Thoracic aorta (tissue), 2 donors: ENCODE measurements at regions not wholly inside any gene's neighbourhood (a gene's known extent, or its start where the extent isn't known, plus 50 kb on each side); places are given as distances from the start of the nearest gene placed in this dataset.

Experiments
- ATAC-seq: fragments of 150-250 bp; one replicate; pipeline ENCODE4 v1.8.0; 2017; ENCODE audit warnings: low read depth; ENCODE audit not compliant: insufficient number of reproducible peaks, low FRiP score
- DNase-seq: peaks from one replicate; pipeline ENCODE4 v3.0.0-alpha.2; 2020; ENCODE audit warnings: low spot score
- H3K27ac ChIP-seq, 2 donors: fragments of 200-600 bp; sonication (generic); 1 replicate in 1 of 2; 2 replicates in 1 of 2; pipeline ENCODE4 v1.5.1; 2016; ENCODE audit warnings: mild to moderate bottlenecking in 2 of 2, moderate library complexity in 2 of 2
- H3K27me3 ChIP-seq: fragments of 200-600 bp; sonication (generic); replicated peaks from 2 replicates; pipeline ENCODE4 v1.6.0; 2016; ENCODE audit warnings: mild to moderate bottlenecking; ENCODE audit not compliant: insufficient read depth
- H3K36me3 ChIP-seq: fragments of 200-600 bp; sonication (generic); one replicate; pipeline ENCODE4 v1.5.1; 2016
- H3K4me1 ChIP-seq, 2 donors: fragments of 200-600 bp; sonication (generic); 1 replicate in 1 of 2; 2 replicates in 1 of 2; pipeline versions ENCODE4 v1.5.1 to v1.6.0; 2016; ENCODE audit warnings: low read depth in 2 of 2, mild to moderate bottlenecking in 1 of 2; ENCODE audit not compliant: control insufficient read depth in 1 of 2
- H3K4me3 ChIP-seq: fragments of 200-600 bp; sonication (generic); 2 replicates; pipeline ENCODE4 v1.5.1; 2016; ENCODE audit warnings: mild to moderate bottlenecking
- H3K9me3 ChIP-seq: fragments of 200-600 bp; sonication (generic); 2 replicates; pipeline ENCODE4 v1.5.1; 2016
- TF ChIP-seq, protein P1 (sequence below): fragments of 200-600 bp; sonication (generic); IDR thresholded peaks from one replicate; pipeline ENCODE4 v1.5.1; 2019; ENCODE audit warnings: antibody characterized with exemption

DNA sequence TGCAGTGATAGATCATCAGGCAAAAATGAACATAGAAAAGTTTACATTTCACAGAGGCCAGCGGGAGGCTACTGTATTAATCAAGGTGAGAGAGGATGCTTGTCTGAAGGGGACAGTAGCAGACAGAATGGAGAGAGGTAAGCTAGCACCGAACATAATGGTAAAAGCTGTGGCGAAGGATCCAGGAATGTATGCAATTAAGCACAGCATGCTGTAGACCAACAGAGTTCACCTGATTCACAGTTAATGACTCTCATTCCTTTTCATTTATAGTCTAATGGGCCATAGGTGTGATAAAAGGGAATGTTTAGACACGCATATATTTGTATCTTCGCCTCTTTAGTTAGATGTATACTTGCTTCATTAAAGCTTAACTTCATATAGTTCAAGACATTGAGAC is 150.9 kb upstream of the MBL2 start:
- Histone ChIP-seq H3K27ac (no peak overlapping the region), H3K36me3 (no peaks in the 10 kb centered on the region), H3K4me1 (no peaks in the 10 kb centered on the region), H3K9me3 (no peaks in the 10 kb centered on the region), H3K4me3 (no peak overlapping the region), H3K27me3 (no peaks in the 10 kb centered on the region)
- no peak for ATAC-seq
- TF ChIP-seq, protein P1, sequence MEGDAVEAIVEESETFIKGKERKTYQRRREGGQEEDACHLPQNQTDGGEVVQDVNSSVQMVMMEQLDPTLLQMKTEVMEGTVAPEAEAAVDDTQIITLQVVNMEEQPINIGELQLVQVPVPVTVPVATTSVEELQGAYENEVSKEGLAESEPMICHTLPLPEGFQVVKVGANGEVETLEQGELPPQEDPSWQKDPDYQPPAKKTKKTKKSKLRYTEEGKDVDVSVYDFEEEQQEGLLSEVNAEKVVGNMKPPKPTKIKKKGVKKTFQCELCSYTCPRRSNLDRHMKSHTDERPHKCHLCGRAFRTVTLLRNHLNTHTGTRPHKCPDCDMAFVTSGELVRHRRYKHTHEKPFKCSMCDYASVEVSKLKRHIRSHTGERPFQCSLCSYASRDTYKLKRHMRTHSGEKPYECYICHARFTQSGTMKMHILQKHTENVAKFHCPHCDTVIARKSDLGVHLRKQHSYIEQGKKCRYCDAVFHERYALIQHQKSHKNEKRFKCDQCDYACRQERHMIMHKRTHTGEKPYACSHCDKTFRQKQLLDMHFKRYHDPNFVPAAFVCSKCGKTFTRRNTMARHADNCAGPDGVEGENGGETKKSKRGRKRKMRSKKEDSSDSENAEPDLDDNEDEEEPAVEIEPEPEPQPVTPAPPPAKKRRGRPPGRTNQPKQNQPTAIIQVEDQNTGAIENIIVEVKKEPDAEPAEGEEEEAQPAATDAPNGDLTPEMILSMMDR, result no peak
- no peak for DNase-seq

DNA sequence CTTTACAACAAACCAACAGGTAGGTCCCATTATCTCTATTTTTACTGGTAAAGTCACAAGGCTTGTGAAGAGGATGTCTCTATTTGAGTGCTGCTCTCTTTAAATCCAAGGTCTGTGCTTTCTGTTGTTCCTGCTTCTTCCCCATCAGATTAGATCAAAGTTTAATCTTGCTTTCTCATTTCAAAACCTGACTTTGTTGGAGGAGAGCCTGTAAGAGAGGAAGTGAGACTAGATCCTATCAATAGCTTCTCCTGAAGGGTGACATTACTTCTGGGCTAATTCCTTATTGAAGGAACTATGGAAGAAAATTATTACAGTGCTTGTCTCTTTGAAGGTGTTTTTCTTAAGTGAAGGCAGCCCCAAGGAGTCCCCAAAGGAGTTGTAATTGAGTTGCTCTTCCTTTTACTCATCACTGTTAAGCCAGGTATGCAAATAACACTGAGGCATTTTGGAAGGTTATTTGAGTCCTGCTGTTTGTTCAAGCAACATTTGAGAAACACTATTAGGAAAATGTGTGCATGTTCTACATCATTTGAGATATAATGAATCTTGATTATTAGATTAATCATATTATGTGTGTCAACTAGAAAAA is 146.2 kb upstream of the MBL2 start:
- Histone ChIP-seq H3K4me3 (no peak overlapping the region), H3K4me1 (no peaks in the 10 kb centered on the region), H3K9me3 (no peaks in the 10 kb centered on the region), H3K27me3 (no peaks in the 10 kb centered on the region), H3K27ac (no peak overlapping the region), H3K36me3 (no peaks in the 10 kb centered on the region)
- no peak for ATAC-seq
- TF ChIP-seq, protein P1, result no peak
- no peak for DNase-seq

DNA sequence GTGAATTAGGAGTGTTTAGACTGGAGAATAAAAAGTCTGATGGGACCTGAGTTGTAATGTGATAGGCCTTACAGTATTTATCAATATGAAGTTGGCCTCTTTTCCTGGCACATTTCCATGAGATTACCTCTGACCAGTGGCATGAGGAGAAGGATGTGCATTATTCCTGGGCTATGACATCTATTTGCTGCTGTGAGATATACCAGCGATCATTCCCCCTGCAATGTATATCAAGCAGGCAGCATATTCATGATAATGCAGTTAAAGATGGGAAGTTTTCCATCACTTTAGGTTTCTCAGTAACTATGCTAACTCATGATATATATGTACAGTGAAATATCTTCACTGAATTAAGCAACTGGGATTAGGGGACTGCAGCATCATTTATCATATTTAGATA is 142.8 kb upstream of the MBL2 start:
- Histone ChIP-seq H3K27ac (no peak overlapping the region), H3K4me3 (no peak overlapping the region), H3K4me1 (no peaks in the 10 kb centered on the region), H3K27me3 (no peaks in the 10 kb centered on the region), H3K9me3 (no peaks in the 10 kb centered on the region), H3K36me3 (no peaks in the 10 kb centered on the region)
- ATAC-seq, result no peak
- no peak for DNase-seq
- TF ChIP-seq, protein P1, result no peak

DNA sequence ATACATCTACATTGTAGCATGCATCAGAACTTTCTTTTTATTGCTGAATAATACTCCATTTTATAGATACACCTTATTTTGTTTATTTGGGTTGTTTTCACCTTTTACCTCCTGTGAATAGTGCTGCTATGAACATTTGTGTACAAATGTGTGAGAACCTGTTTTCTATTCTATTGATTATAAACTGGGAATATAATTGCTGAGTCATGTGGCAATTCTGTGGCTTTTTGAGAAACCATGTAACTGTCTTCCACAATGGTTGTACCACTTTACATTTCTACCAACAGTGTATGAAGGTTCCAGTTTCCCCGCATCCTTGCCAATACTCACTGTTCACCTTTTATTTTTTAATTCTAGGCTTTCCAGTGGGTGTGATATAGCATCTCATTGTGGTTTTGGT is 138.6 kb upstream of the MBL2 start:
- TF ChIP-seq, protein P1, result no peak
- DNase-seq (no peak), ATAC-seq (no peak)
- no peak overlapping the region for H3K27ac ChIP-seq
- no peaks in the 10 kb centered on the region for H3K9me3 ChIP-seq
- H3K36me3 ChIP-seq, result no peaks in the 10 kb centered on the region
- no peaks in the 10 kb centered on the region for H3K27me3 ChIP-seq
- H3K4me1 ChIP-seq, result no peaks in the 10 kb centered on the region
- no peak overlapping the region for H3K4me3 ChIP-seq

DNA sequence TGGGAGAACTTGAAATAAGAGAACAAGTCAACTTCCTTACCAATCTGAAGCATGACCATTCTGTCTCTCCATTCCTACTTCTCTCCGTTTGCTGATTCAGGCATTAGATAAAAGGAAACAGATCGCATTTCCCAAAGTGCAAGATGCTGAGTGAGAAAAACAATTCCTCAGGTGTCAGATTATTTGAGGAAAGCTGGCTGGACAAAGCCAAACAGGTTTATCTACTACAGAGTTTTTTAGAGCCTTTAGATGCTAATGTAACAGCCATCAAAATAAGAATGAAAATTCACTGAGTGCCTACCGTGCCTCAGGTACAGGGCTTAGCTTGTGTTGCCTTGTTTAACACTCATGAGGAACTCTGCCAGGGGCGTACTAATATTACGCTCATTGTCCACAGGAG is 135.9 kb upstream of the MBL2 start:
- no peak overlapping the region for H3K27ac ChIP-seq
- H3K36me3 ChIP-seq, result no peaks in the 10 kb centered on the region
- TF ChIP-seq, protein P1, result no peak
- no peaks in the 10 kb centered on the region for H3K4me1 ChIP-seq
- DNase-seq (no peak), ATAC-seq (no peak)
- no peak overlapping the region for H3K4me3 ChIP-seq
- no peaks in the 10 kb centered on the region for H3K9me3 ChIP-seq
- no peaks in the 10 kb centered on the region for H3K27me3 ChIP-seq
